ENCODE measurements at regions not wholly inside any gene's neighbourhood (a gene's known extent, or its start where the extent isn't known, plus 50 kb on each side); places are given as distances from the start of the nearest gene placed in this dataset.

DNA sequence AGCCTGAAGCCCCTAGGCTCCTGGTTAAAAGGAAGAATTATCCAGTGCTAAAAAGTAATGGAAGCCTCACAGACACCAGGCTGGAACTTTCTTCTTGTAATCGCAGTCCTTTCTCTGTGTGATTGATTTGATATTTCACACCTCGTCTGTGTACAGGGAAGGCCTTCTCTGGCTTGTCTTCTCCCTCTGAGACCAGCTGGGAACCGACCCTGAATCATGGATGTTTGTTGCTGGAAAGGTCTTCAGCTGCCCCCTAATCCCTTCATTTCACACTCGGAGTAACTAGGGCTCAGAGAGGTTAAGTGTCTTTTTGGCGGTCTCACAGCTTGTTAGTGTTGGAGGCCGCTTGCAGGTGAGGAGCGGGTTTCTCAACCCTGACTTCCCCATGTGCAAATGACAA, 500.2 kb upstream of the CDH4 start:
- H3K4me2 ChIP-seq (ENCODE audit: low read depth, low read length) = no peak overlapping the region
- DNase-seq = no peak
- intact Hi-C loops (cut with micrococcal nuclease) = no loop called here
- H3K56ac ChIP-seq (ENCODE audit: extremely low read depth, insufficient read depth, low read length) = no peak overlapping the region
- POLR2A ChIA-PET (ENCODE audit: unreplicated experiment) = interaction anchor here (0.7 kb wide), 1 partner anchor 957 kb away, joined by 3 read pairs; no protein-coding TSS in a partner anchor
- no peak overlapping the region for H2AFZ ChIP-seq (replicated peaks; ENCODE audit: low read length, poor library complexity)
- no peak overlapping the region for H3K23ac ChIP-seq (ENCODE audit: low read depth, low read length)
- H3K27ac ChIP-seq (ENCODE audit: insufficient read depth, low read length) = no peak overlapping the region
- BruUV-seq (replicated peaks) = no TSS peak
- no peaks in the 10 kb centered on the region for H3K4me1 ChIP-seq (ENCODE audit: control insufficient read depth, insufficient read depth, low read length)
- H3K9me1 ChIP-seq (ENCODE audit: insufficient read depth, low read length) = no peaks in the 10 kb centered on the region
- no peak overlapping the region for H4K5ac ChIP-seq (ENCODE audit: low read depth, low read length)
- no peaks in the 10 kb centered on the region for H3K27me3 ChIP-seq (ENCODE audit: control insufficient read depth, insufficient read depth, low read length)
- no peak for ATAC-seq (ENCODE audit: low read depth)
- no peaks in the 10 kb centered on the region for H3K79me1 ChIP-seq (ENCODE audit: low read depth in 1 of 2, low read length in 2 of 2)
- H3K9me3 ChIP-seq (ENCODE audit: control insufficient read depth, insufficient read depth, low read length) = peaks cover 26% of the 10 kb centered on the region; the same call in 1 of the 2 replicates
- H3K14ac ChIP-seq (replicated peaks; ENCODE audit: low read depth, low read length) = no peak overlapping the region
- H3K4ac ChIP-seq (ENCODE audit: low read depth, low read length) = no peak overlapping the region
- TF ChIP-seq CEBPB (IDR thresholded peaks at IDR 0.05; ENCODE audit: low read depth, low read length) (no peak), MXI1 (IDR thresholded peaks at IDR 0.05; ENCODE audit: borderline replicate concordance, low read depth, low read length) (no peak), POLR2A (IDR thresholded peaks at IDR 0.05; ENCODE audit: low read depth, low read length) (no peak), FOS (IDR thresholded peaks at IDR 0.05; ENCODE audit: low read depth, low read length) (no peak), RFX5 (IDR thresholded peaks at IDR 0.05; ENCODE audit: low read depth, low read length) (no peak), SMC3 (IDR thresholded peaks at IDR 0.05; ENCODE audit: low read depth, low read length) (no peak), MAZ (IDR thresholded peaks at IDR 0.05; ENCODE audit: borderline replicate concordance, low read depth, low read length) (no peak), MAFK (IDR thresholded peaks at IDR 0.05; ENCODE audit: low read depth, low read length) (no peak), RCOR1 (IDR thresholded peaks at IDR 0.05; ENCODE audit: insufficient replicate concordance, low read length) (no peak)
- TF ChIP-seq, protein P1, sequence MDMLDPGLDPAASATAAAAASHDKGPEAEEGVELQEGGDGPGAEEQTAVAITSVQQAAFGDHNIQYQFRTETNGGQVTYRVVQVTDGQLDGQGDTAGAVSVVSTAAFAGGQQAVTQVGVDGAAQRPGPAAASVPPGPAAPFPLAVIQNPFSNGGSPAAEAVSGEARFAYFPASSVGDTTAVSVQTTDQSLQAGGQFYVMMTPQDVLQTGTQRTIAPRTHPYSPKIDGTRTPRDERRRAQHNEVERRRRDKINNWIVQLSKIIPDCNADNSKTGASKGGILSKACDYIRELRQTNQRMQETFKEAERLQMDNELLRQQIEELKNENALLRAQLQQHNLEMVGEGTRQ (IDR thresholded peaks at IDR 0.05; ENCODE audit: low read depth, low read length) = no peak
- TF ChIP-seq, protein P2, sequence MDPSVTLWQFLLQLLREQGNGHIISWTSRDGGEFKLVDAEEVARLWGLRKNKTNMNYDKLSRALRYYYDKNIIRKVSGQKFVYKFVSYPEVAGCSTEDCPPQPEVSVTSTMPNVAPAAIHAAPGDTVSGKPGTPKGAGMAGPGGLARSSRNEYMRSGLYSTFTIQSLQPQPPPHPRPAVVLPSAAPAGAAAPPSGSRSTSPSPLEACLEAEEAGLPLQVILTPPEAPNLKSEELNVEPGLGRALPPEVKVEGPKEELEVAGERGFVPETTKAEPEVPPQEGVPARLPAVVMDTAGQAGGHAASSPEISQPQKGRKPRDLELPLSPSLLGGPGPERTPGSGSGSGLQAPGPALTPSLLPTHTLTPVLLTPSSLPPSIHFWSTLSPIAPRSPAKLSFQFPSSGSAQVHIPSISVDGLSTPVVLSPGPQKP (IDR thresholded peaks at IDR 0.05; ENCODE audit: borderline replicate concordance, low read depth, low read length) = no peak
- TF ChIP-seq, protein P3, sequence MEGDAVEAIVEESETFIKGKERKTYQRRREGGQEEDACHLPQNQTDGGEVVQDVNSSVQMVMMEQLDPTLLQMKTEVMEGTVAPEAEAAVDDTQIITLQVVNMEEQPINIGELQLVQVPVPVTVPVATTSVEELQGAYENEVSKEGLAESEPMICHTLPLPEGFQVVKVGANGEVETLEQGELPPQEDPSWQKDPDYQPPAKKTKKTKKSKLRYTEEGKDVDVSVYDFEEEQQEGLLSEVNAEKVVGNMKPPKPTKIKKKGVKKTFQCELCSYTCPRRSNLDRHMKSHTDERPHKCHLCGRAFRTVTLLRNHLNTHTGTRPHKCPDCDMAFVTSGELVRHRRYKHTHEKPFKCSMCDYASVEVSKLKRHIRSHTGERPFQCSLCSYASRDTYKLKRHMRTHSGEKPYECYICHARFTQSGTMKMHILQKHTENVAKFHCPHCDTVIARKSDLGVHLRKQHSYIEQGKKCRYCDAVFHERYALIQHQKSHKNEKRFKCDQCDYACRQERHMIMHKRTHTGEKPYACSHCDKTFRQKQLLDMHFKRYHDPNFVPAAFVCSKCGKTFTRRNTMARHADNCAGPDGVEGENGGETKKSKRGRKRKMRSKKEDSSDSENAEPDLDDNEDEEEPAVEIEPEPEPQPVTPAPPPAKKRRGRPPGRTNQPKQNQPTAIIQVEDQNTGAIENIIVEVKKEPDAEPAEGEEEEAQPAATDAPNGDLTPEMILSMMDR (conservative IDR thresholded peaks at IDR 0.05; ENCODE audit: low read depth, low read length) = no peak
- H2BK5ac ChIP-seq (ENCODE audit: low read depth, low read length, poor library complexity, severe bottlenecking) = no peak overlapping the region
- no peak overlapping the region for H4K91ac ChIP-seq (ENCODE audit: insufficient read depth, low read depth, low read length)
- no peak overlapping the region for H3K4me3 ChIP-seq (ENCODE audit: insufficient read depth, low read depth, low read length)
- no peak overlapping the region for H2AK9ac ChIP-seq (replicated peaks; ENCODE audit: low read depth, low read length, poor library complexity)
- no peaks in the 10 kb centered on the region for H4K20me1 ChIP-seq (ENCODE audit: insufficient read depth, low read length)
- no peak overlapping the region for H4K8ac ChIP-seq (ENCODE audit: low read depth in 2 of 2, low read length in 2 of 2)
- no peak overlapping the region for H2BK120ac ChIP-seq (ENCODE audit: low read depth, low read length)
- in situ Hi-C loops (cut with MboI; ENCODE audit: low sequenced_read_pairs) = no loop called here
- no CpG with 5 or more reads among the region's 7 CpGs for whole genome bisulfite sequencing, 2 experiments (ENCODE audit: extremely low coverage in 2 of 2, insufficient read length in 1 of 2)
- H2BK20ac ChIP-seq (ENCODE audit: low read depth, low read length) = no peak overlapping the region
- no peak overlapping the region for H2BK15ac ChIP-seq (ENCODE audit: low read depth, low read length)
- no peak overlapping the region for H3K9ac ChIP-seq (ENCODE audit: low read depth, low read length)
- CTCF ChIA-PET = no interaction called here
- no peak overlapping the region for H2AK5ac ChIP-seq (ENCODE audit: low read depth, low read length)
- H3K18ac ChIP-seq (ENCODE audit: low read depth, low read length) = no peak overlapping the region
- dilution Hi-C loops (cut with HindIII; ENCODE audit: low sequenced_read_pairs, unreplicated experiment) = no loop called here
- no peaks in the 10 kb centered on the region for H3K36me3 ChIP-seq (ENCODE audit: control insufficient read depth, insufficient read depth, low read length)
